Ovary (tissue), 3 donors: ENCODE measurements at regions not wholly inside any gene's neighbourhood (a gene's known extent, or its start where the extent isn't known, plus 50 kb on each side); places are given as distances from the start of the nearest gene placed in this dataset.

ENCODE experiments used
- CTCF ChIP-seq, 3 donors: fragments of 450-650 bp in 2 of 3; fragments of 200-600 bp in 1 of 3; IDR thresholded peaks; one replicate each; pipeline versions ENCODE4 v1.5.1 to v1.8.0; 2016 to 2022; ENCODE audit warnings: antibody characterized with exemption in 3 of 3, mild to moderate bottlenecking in 1 of 3
- POLR2A ChIP-seq: fragments of 450-650 bp; IDR thresholded peaks from one replicate; pipeline ENCODE4 v1.6.1; 2017; ENCODE audit warnings: antibody characterized with exemption, mild to moderate bottlenecking, moderate library complexity
- donor health status: DM: no; HTN: no; CAD: no.

GRCh38 chr4:54840992-54841768 lies 183.4 kb downstream of the KIT start:
- TF ChIP-seq CTCF (IDR thresholded peaks at IDR 0.05) (no peak), POLR2A (no peak)
